K562 (cell line): ENCODE measurements at regions not wholly inside any gene's neighbourhood (a gene's known extent, or its start where the extent isn't known, plus 50 kb on each side); places are given as distances from the start of the nearest gene placed in this dataset.
"Not testable (repeated sequence)": the region's sequence is repeated elsewhere in the genome, so short reads cannot be mapped to it uniquely, and the experiment has no call there.

Experiments
- GATAD2A ChIP-seq: fragments of 450-650 bp; IDR thresholded peaks from 2 replicates; pipeline ENCODE4 v1.6.1; 2017
- SIN3A ChIP-seq, 2 experiments: fragments of 150-350 bp in 1 of 2; IDR thresholded peaks; 2 replicates each; pipeline ENCODE4 v1.6.1; 2011 to 2016; ENCODE audit warnings: borderline replicate concordance in 2 of 2, low read depth in 2 of 2, low read length in 2 of 2, mild to moderate bottlenecking in 2 of 2, moderate library complexity in 2 of 2; ENCODE audit not compliant: control insufficient read depth in 1 of 2
- SIX5 ChIP-seq, 2 experiments: IDR thresholded peaks; 2 replicates each; pipeline ENCODE4 v1.6.1; 2011; ENCODE audit warnings: low read length in 2 of 2, borderline replicate concordance in 1 of 2, low read depth in 1 of 2, mild to moderate bottlenecking in 1 of 2, moderate library complexity in 1 of 2; ENCODE audit not compliant: insufficient read depth in 1 of 2
- ZBTB40 ChIP-seq, 2 experiments: fragments of 450-650 bp in 1 of 2; sonication (generic) in 1 of 2; formaldehyde crosslinking in 1 of 2; IDR thresholded peaks; 2 replicates each; pipeline versions ENCODE4 v1.7.1 to v1.9.0; 2016 to 2022; ENCODE audit warnings: inconsistent platforms in 1 of 2, mild to moderate bottlenecking in 1 of 2, missing genetic modification reagents in 1 of 2

DNA sequence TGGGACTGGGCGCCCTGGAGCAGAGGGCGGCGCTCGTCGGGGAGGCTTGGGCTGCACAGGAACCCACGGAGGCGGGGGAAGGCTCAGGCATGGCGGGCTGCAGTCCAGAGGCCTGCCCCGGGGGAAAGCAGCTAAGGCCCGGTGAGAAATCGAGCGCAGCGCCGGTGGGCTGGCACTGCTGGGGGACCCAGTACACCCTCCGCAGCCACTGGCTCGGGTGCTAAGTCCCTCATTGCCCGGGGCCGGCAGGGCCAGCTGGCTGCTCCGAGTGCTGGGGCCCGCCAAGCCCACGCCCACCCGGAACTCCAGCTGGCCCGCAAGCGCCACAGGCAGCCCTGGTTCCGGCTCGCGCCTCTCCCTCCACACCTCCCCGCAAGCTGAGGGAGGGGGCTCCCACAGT, 962.3 kb downstream of the CNTNAP5 start:
- TF ChIP-seq ZBTB40 (IDR thresholded peaks at IDR 0.05); ZBTB40 (CRISPR knock-in tag; IDR thresholded peaks at IDR 0.05); GATAD2A; SIN3A (IDR thresholded peaks at IDR 0.05; ENCODE audit: borderline replicate concordance in 2 of 2, control insufficient read depth in 1 of 2, low read depth in 2 of 2, low read length in 2 of 2); SIX5 (IDR thresholded peaks at IDR 0.05; ENCODE audit: borderline replicate concordance in 1 of 2, insufficient read depth in 1 of 2, low read depth in 1 of 2, low read length in 2 of 2): not testable (repeated sequence)
